Smooth muscle cell (in vitro differentiated cells): ENCODE measurements at regions not wholly inside any gene's neighbourhood (a gene's known extent, or its start where the extent isn't known, plus 50 kb on each side); places are given as distances from the start of the nearest gene placed in this dataset.

ENCODE experiments used
- DNase-seq: peaks from one replicate; lab custom pipeline; 2025; ENCODE audit not compliant: unreplicated experiment; lab: John Stamatoyannopoulos, UW
- H2AFZ ChIP-seq: fragments of 200-600 bp; sonication (generic); 2 replicates; pipeline ENCODE4 v1.6.0; 2016; ENCODE audit warnings: antibody characterized with exemption, low read depth, mild to moderate bottlenecking
- H3F3A ChIP-seq: fragments of 200-600 bp; sonication (generic); 2 replicates; pipeline ENCODE4 v1.6.0; 2017; ENCODE audit warnings: antibody characterized with exemption, low read depth
- H3K27ac ChIP-seq: fragments of 200-600 bp; sonication (generic); 2 replicates; pipeline ENCODE4 v1.5.1; 2016; ENCODE audit warnings: low read depth, mild to moderate bottlenecking
- H3K27me3 ChIP-seq: fragments of 200-600 bp; sonication (generic); 2 replicates; pipeline ENCODE4 v1.6.1; 2016; ENCODE audit warnings: low read depth, mild to moderate bottlenecking
- H3K36me3 ChIP-seq: fragments of 200-600 bp; sonication (generic); 2 replicates; pipeline ENCODE4 v1.5.1; 2016; ENCODE audit warnings: low read depth
- H3K4me1 ChIP-seq: fragments of 200-600 bp; sonication (generic); 2 replicates; pipeline ENCODE4 v1.5.1; 2016; ENCODE audit warnings: low read depth
- H3K4me2 ChIP-seq: fragments of 200-600 bp; sonication (generic); 2 replicates; pipeline ENCODE4 v1.6.0; 2016; ENCODE audit warnings: mild to moderate bottlenecking
- H3K4me3 ChIP-seq: fragments of 200-600 bp; sonication (generic); 2 replicates; pipeline ENCODE4 v1.5.1; 2016; ENCODE audit warnings: mild to moderate bottlenecking
- H3K79me2 ChIP-seq: fragments of 200-600 bp; sonication (generic); 2 replicates; pipeline ENCODE4 v1.6.0; 2016; ENCODE audit warnings: low read depth, mild to moderate bottlenecking
- H3K9ac ChIP-seq: fragments of 200-600 bp; sonication (generic); 2 replicates; pipeline ENCODE4 v1.6.0; 2016; ENCODE audit warnings: low read depth
- H3K9me3 ChIP-seq: fragments of 200-600 bp; sonication (generic); replicated peaks from 2 replicates; pipeline ENCODE4 v1.5.1; 2016; ENCODE audit warnings: low read depth
- H4K20me1 ChIP-seq: fragments of 200-600 bp; sonication (generic); 2 replicates; pipeline ENCODE4 v1.6.0; 2016; ENCODE audit warnings: low read depth
- WGBS: methylation state at CpG from one replicate; pipeline ENCODE4 v1.1.7; 2016; ENCODE audit warnings: low lambda C conversion rate; 5-methylcytosine and 5-hydroxymethylcytosine counted together
- TF ChIP-seq, protein P1 (sequence below): fragments of 200-600 bp; sonication (generic); IDR thresholded peaks from 2 replicates; pipeline ENCODE4 v1.5.1; 2017; ENCODE audit warnings: borderline replicate concordance, mild to moderate bottlenecking, antibody characterized with exemption; ENCODE audit not compliant: insufficient read depth, poor library complexity, severe bottlenecking

DNA sequence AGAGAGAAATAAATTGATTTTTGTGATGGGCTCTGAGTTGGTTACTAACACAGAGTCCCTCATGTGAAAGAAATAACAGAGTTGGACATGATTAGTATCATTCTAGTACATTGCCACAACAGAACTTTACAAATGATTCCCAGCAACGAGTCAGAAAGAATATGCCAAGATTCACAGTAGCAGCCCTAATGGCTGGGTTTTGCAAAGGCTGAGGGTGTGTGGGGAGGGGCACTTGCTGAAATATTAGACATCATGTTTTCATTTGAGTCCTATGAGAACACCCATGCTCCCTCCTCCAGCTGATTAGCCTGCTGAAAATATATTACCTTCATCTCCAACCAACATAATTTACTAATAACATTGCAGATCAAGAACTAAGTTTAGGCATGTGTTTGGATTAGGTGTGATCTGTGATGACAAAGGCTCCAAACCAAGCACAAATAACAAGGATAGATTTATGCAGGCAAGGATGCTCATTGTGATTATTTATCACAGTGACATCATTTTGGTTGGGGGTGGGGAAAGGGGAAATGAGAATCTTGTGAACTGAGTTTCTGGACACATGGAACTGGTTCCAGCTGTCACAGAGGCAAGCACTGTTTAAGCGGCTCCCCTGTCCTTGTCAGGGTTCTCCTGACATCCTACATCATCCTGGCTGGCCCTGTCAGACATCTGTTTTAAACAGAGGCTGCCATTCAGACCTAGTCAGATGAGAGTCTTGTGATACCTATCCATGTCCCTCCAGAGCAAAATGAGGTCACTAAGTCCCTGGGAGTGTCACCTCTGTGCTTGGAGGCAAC lies 205.8 kb upstream of the NCKAP5 start:
- DNase-seq: no peak
- Histone ChIP-seq H3K9ac (no peak overlapping the region), H3K4me1 (no peaks in the 10 kb centered on the region), H3K9me3 (no peaks in the 10 kb centered on the region), H3K4me3 (no peak overlapping the region), H3K27ac (no peak overlapping the region), H4K20me1 (no peaks in the 10 kb centered on the region), H2AFZ (no peak overlapping the region), H3K36me3 (no peaks in the 10 kb centered on the region), H3F3A (no peaks in the 10 kb centered on the region), H3K79me2 (no peaks in the 10 kb centered on the region), H3K4me2 (no peak overlapping the region), H3K27me3 (peaks cover 4% of the 10 kb centered on the region)
- WGBS: 85% methylated on average over 2 of the region's 2 CpGs
- TF ChIP-seq, protein P1, sequence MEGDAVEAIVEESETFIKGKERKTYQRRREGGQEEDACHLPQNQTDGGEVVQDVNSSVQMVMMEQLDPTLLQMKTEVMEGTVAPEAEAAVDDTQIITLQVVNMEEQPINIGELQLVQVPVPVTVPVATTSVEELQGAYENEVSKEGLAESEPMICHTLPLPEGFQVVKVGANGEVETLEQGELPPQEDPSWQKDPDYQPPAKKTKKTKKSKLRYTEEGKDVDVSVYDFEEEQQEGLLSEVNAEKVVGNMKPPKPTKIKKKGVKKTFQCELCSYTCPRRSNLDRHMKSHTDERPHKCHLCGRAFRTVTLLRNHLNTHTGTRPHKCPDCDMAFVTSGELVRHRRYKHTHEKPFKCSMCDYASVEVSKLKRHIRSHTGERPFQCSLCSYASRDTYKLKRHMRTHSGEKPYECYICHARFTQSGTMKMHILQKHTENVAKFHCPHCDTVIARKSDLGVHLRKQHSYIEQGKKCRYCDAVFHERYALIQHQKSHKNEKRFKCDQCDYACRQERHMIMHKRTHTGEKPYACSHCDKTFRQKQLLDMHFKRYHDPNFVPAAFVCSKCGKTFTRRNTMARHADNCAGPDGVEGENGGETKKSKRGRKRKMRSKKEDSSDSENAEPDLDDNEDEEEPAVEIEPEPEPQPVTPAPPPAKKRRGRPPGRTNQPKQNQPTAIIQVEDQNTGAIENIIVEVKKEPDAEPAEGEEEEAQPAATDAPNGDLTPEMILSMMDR: no peak

- DNase-seq: no peak
- no peaks in the 10 kb centered on the region for H4K20me1 ChIP-seq
- no peaks in the 10 kb centered on the region for H3K4me1 ChIP-seq
- no peak overlapping the region for H3K4me3 ChIP-seq
- H3K9ac ChIP-seq: no peak overlapping the region
- no peaks in the 10 kb centered on the region for H3K36me3 ChIP-seq
- H3K27ac ChIP-seq: no peak overlapping the region
- TF ChIP-seq, protein P1: no peak
- H3K79me2 ChIP-seq: no peaks in the 10 kb centered on the region
- peaks cover 4% of the 10 kb centered on the region for H3K27me3 ChIP-seq
- WGBS: 92% methylated on average over 5 of the region's 5 CpGs
- no peaks in the 10 kb centered on the region for H3F3A ChIP-seq
- H3K4me2 ChIP-seq: no peak overlapping the region
- H2AFZ ChIP-seq: no peak overlapping the region
- H3K9me3 ChIP-seq: no peaks in the 10 kb centered on the region
Observed at GRCh38 chr2:133774654-133775015, 206.4 kb upstream of the NCKAP5 start.

DNA sequence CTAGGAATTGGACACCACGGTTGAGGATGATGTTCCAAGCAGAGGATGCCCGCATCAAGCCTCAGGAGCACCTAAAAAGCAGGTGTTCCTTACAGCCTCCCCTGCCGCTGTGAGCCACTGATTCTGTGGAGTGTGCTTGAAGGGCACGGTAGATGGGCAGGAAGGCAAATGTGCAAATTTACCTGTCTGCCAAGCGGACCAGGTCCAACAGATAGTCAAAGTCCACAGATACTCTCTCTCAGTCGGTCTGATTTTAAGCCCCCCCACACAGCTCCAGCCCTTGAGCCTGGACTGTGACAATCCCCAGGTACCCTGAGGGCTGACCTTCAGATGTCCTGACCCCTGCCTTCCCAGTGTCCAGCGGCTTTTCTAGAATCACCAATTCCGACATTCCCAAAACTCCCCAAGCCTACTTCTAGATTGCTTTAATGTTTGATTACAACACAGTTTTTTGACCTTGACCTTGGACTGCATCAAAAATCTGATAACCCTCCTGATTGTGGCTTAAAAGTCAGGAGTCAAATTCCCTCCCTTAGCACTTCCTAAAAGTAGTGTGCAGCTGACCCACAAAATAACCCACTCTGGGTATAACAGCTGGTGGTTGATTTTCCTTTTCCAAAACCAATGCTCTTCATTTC lies 208.8 kb upstream of the NCKAP5 start:
- Histone ChIP-seq H3K27me3 (no peaks in the 10 kb centered on the region), H3K4me2 (no peak overlapping the region), H3K4me1 (no peaks in the 10 kb centered on the region), H3K4me3 (no peak overlapping the region), H2AFZ (no peak overlapping the region), H3K36me3 (no peaks in the 10 kb centered on the region), H4K20me1 (no peaks in the 10 kb centered on the region), H3K27ac (no peak overlapping the region), H3F3A (no peaks in the 10 kb centered on the region), H3K9me3 (no peaks in the 10 kb centered on the region), H3K9ac (no peak overlapping the region), H3K79me2 (no peaks in the 10 kb centered on the region)
- DNase-seq: no peak
- WGBS: 98% methylated on average over 8 of the region's 8 CpGs
- TF ChIP-seq, protein P1: no peak
